GM19372 (cell line): ENCODE measurements at regions not wholly inside any gene's neighbourhood (a gene's known extent, or its start where the extent isn't known, plus 50 kb on each side); places are given as distances from the start of the nearest gene placed in this dataset.

ENCODE experiments used
- ATAC-seq: cut with Tn5 transposase; IDR thresholded peaks from one replicate; pipeline ENCODE4 v1.9.1; 2021; ENCODE audit warnings: mild to moderate bottlenecking, low read depth, moderate library complexity; ENCODE audit not compliant: unreplicated experiment

DNA sequence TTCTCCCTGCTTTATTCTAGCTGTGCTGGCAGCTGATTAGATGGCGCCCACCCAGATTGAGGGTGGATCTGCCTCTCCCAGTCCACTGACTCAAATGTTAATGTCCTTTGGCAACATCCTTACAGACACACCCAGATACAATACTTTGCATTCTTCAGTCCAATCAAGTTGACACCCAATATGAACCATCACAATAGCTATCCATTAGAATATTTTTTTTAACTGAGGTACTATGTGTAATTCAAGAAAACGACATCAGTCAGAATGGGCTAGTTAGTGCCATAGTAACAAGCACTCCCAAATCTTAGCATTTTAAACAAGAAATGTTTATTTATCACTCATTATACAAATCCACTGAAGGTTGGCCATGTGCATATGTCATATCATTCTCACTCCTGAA, 723.1 kb downstream of the NR2F2 start:
- no peak for ATAC-seq

DNA sequence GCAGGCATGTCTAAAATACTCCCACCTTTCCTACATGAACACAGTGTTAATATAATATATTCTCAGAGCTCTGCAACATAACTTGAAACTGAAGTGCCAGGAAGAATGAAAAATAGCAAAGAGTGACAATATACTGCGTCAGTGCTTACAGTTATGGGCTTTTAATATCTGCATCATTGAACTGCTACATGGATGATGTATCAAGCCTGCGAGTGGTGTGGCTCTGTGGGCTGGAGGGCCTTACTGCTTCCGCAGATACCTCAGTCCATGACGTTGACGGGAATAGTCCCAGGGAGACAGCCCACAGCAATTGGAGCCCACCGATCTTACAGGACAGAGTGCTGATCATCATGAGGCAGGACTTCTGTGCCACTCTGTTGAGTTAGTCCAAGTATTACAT, 727.0 kb downstream of the NR2F2 start:
- ATAC-seq, result no peak

DNA sequence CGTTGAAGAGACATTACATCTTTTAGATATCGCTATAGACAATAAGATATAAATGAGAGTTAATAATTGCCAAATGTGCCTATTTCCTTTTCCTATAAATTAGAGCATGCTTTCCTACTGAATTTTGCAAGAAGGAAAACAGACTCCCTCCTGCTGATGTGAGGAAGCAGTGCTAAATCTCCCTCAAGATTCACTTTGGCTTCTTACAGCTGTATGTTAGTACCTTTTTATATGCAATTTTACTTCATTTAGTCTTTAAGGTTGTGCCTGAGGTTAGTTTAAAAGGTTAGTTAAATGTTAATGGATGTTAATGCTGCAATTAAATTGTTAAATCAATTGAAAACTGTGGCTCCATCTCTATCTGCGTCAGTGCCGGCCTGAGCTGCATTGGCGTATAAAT, 728.8 kb downstream of the NR2F2 start:
- no peak for ATAC-seq

DNA sequence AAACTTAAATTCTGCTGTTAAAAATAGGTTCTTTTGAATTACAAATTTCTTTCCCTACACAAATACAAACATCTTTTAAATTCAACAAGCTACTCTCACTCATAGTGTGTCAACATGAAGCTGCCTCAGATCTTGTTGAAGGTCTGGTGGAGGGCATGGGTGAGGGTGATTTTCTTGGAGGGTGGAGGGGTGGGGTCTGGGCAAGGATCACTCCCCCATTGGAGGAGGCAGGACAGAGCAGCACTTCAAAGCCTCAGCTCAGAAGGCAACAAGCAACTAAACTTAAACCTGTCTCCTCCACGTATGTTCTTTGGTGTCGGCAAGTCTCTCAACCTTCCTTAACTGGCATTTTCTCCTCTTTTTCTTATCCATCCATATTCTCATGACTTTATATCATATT, 730.9 kb downstream of the NR2F2 start:
- ATAC-seq, result no peak

DNA sequence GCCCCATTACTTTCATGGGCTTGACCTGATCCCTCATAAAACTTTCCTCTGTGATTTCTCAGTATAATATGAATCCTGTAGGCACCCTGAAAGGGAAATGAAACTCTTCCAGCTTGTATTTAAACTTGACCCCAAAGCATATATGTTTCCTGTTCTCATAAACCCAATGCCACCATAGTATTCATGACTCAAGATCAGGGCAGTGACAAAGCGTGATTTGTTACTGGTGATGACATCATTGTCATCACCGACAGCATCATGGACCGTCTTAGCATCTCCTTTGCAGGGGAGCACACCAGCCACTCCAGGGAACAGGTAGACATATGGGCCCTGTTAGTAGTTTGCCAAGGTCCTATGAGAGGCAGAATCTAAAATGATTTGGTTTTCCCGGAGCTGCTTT, 741.2 kb downstream of the NR2F2 start:
- no peak for ATAC-seq

DNA sequence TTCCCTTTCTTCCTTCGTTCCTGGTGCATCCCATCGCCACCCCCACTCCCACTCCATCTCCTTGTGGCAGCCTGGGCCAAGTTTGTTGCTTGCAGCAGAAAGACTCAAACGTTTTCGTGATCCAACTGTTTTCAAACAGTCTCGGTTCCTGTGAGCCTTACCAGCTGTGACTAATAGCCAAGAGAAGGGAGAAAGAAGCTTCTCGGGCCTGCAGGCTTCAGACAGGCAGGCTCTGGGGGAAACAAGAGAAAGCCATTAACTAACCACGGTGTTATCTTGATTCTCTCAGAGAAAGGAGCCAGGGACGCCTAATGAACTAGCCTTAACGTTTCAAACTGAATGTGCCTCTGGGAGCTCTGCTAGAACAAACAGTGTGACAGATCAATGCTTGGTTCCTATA, 742.0 kb downstream of the NR2F2 start:
- ATAC-seq, result no peak

DNA sequence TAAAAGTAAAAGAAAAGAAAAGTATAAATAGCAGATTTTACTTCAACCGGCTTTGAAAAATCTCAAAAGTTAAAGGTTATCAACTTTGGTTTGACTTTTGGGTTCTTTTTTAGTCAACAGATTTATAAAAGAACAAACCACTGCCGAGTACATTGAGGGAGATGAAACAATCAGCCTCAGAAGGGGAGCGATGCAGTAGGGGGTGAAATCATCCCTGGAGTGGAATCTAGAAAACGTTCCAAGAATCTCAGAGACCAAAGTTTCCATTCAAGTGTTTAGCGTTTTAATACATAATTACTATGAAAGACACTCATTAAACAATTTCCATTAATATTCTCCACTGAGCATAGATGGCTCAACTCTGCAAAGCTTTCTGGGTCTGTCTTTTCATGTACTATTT, 745.5 kb downstream of the NR2F2 start:
- no peak for ATAC-seq

DNA sequence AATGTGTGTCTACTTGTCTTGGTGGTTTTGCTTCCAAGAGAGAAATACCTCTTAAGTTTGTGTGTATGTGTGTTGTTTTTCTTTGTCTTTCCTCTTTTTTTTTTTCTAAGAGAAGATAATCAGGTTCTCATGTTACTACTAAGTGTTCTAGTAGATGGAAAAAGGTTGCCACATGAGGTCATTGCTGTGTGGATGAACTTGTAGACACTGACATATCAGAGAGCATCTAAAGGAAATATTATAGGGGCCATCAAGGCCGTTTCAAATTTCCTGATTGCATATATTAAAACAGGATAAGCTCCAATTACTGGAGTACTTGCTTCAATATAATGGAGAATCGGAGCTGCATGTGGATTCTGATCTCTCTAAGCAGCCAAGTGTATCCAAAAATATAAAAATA, 747.5 kb downstream of the NR2F2 start:
- ATAC-seq, result no peak

DNA sequence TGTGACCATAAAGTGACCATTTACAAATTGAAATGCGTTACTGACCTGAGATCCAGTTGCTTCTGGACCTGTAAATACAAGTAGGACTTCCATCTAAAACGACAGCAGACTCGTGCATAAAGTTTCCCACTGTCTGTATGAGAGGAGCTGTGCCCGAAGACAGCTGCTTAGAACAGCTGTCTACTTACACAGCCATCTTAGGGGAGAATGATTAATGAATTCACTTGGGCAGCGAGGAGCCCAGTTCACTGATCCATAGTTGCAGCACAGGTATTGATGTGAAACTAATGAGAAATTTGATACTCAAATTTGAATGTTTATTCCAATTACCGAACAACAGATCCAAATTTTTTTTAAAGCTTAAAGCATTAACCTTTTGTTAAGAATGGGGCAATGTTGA, 748.1 kb downstream of the NR2F2 start:
- ATAC-seq, result no peak

DNA sequence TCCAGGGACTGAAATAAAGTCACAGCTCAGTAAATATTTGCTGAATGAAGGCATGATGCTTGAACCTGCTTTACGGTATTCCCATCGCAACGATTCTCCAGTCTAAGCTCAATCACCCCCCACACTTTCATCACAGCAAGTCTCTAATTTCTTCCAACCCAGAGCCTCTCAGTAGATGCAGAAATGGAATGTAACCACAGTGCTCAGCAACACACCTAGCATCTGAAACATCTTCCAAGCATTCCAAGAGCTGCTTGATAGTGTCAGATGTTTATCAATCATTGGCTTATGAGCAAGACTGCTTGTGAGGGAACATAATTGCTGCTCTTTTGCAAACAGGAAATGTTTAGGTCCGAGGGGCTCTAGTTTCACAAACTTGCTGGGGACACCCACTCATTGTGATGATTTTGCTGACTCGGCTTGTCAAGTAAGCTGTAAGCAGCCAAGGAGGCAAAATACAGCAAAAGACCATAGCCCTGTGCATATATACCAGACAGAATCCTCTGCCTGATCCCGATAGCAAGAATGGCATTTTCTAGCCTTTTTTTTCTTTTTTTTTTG, 751.2 kb downstream of the NR2F2 start:
- ATAC-seq, result no peak

DNA sequence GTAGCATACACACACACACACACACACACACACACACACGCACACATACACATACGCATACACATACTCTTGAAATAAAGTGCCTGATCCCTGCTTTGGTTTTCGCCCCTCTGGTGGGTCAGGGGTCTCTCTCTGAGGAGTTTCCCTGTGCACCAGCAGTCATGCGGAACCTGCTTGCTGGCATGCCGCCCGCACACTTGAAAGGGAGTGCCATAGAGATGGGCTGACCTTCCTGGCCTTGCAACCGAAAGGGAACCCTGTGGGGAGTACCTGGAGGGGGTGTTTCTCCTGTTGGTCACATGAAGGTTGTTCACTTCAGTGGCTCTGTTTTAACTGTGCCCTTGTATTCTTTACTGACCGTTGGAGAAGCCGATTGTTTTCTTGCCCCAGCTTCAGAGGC, 752.3 kb downstream of the NR2F2 start:
- ATAC-seq, result no peak

DNA sequence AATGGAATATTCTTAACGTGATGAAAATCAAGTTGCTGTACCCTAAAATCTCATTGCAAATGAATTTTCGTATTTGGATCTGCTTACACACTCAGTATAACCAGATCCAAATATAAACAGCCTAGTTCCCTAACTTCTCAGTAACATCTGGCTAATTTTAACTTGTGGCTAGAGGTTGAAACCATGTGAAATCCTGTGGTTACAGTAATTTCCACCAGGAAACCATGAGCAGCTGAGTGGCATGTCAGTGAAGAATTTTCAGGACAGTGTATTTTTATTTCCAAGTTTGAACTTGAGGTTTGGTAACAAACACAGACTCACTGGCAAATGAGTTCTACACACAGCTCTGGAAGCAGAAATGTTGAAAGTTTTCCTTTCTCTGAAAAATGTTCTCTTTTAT, 754.1 kb downstream of the NR2F2 start:
- ATAC-seq, result no peak

DNA sequence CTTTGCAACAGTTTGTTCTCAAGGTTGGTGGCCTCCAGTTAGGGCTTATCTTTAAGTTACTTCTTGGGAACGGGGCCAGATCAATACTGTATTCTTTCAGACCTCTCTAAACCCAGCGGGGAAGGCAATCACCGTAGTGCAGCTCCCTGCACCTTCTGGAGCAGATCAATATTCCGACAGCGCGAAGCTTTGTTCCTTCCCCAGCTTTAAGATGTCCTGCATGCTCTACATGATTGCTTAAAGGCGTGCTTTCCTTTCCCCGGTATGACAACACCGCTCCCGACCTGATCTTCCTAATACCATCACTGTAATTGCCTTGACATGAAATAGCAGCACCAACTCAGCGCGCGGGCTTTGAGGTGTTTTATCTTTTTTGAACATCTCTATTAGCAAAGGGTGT, 755.2 kb downstream of the NR2F2 start:
- ATAC-seq, result no peak

DNA sequence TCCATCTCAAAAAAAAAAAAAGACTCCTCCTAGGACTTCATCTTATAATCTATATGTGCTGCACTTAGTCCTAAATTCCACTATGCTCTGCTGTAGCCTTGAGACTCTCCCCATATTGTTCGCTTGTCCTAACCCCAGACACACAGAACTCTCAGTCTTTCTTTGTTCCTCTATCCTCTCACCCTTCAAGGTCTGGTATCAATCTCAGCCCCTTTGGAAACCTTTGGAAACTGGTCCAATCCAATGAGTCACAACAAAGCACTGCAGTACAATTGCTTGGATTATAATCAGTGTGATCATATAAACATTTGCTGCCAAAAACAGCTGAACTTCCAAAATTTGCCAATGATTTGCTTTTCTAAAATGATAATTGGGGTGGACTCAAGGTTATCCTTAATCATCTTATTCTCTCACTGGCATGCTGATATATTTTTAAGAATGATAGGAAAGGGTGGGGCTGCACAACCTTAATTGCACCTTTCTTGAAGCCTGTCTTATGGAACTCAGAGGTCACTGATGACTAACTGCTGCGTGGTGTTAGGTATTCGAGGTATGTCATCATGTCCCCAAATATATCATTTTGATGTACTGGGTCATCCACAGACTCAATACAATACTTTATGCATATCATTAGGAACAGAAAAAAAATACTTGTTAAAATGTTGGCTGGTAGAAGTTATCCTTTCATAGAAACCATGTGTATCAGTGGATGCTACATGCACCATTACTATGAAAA, 756.7 kb downstream of the NR2F2 start:
- ATAC-seq, result no peak

DNA sequence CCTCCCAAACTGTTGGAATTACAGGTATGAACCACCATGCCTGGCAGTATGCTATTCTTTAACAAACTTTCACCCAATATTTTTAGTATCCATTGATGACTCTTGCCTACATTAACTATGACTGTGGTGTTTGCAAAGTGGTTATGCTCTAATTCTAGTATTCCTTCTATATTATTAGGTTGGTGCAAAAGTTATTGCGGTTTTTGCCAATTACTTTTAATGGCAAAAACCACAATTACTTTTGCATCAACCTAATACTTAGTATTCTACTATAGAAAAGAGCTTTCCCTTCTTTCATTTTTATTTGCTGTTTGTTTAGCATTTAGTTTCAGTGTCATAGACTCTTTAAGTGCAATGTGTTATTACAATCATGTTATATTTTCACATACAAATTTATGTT, 760.6 kb downstream of the NR2F2 start:
- ATAC-seq, result no peak

DNA sequence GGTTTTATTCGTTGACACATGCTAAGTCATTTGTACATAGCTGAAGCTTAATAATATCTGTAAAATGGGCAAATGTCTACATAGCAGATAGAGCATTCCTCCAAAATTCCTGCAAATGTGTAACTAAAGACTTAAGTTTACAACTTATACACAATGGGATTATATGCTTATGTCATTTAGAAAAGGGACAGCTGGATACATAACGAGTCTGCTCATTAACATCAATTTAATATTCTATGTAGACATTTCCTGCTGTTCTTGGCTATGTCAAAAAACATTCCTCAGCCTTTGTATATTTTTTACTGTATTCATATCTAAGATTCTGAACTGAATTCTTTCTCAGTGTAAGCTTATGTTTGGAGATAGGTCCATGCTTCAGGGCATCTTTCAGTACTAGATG, 762.2 kb downstream of the NR2F2 start:
- ATAC-seq, result no peak

DNA sequence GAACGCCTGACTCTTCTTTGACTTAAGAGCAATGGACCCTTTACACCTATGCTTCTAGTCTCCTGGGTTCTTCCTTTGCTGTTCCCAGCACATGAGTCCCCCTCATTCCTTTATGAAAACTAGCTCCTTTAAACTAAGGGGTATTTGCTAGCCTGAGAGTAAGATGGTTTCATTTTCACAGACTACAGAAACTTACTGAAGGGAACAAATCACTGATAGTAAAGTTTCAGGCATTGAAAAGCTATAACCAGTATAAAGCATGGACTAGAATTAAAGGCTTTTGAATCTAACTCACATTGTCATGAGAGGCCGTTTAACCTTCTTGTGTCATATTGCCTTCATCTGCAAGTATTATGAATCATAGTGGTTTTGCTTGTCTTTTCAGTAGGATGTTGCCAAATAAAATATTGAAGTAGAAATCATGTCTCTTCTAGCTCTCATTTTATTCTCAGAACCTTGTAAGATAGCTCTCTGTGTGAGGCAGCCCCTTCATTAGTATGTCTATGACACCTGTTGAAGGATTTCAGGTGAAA, 765.9 kb downstream of the NR2F2 start:
- no peak for ATAC-seq

DNA sequence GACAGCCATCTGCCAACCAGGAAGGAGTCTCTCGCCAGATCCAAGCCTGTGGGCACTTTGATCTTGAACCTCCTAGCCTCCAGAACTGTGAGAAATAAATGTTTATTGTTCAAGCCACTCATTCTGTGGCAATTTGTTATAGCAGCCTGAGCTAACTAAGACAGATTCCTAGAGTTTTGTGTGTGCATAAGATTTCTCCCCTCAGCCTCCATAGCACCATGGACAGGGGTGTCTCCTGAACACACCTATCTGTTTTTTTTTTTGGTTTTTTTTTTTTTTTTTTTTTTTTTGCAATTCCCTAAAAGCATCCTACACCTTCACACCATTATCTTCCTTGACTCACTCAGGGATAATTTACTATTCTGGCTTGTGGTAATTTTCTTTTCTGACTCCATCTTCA, 768.5 kb downstream of the NR2F2 start:
- ATAC-seq, result no peak

DNA sequence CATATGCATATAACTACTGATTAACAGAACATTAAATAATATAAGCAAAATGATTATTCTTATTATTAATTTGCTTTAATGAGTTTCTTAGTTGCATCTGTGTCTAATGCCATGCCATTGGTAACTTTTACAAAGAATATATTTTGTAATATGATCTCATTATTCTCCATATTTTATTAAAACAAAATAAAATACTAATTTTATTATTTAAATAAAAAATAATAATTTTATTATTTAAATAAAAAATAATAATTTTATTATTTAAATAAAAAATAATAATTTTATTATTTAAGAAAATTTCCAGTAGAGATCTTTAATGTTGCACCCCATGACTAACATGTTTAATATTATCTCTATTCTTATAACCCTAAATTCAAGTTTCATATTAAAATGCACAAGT, 771.1 kb downstream of the NR2F2 start:
- ATAC-seq, result no peak

DNA sequence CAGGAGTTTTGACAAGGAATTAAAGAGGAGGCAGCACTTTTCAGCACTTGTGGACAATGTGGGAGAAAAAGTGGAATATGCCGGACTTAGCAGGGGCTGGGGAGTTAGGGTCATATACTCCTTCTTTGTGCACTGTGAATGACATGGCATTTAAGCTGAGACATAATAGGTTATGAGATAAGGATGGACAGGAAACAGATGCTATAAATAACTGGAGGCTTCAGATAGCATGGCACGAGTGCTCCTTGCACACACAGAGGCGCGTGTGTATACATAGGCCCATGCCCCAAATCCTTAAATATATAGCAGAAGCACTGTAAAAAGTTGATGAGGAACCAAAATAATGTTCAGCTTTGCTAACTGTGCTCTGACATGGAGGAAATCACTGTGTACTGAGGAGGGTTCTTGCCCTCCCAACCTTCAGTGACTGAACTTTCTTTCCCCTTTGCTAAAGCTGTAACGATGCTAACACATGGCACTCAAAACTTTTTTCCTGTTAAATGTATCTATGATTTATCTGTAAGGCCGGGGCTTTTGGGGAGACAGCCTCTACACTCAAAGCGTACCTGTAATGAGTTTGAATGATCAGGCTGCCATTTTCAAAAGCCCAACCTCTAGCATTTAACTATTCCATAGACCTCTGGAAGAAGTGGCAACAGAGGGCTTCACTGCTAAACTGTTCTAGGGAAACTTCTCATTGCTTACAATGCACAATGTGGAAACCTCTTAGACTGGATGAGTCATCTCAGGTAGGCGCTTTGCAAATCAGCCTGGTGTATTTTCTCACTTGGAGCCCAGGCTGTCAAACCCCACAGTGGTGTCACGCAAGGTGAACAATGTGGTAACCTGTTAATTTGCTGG, 784.6 kb downstream of the NR2F2 start:
- ATAC-seq, result no peak

DNA sequence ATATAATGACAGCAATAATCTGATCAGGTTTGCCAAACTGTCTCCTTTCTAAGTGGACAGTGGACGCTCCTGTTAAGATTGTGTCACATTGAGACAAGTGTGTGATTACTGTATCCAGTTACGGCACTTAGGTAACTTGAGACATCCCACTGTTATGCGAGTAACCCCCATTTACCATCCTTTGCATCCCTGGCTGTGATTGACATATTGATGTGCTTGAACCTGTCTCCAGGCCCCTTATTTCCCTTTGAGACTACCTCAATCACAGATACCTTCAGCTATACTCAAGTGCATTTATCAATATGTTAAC, 785.2 kb downstream of the NR2F2 start:
- no peak for ATAC-seq

DNA sequence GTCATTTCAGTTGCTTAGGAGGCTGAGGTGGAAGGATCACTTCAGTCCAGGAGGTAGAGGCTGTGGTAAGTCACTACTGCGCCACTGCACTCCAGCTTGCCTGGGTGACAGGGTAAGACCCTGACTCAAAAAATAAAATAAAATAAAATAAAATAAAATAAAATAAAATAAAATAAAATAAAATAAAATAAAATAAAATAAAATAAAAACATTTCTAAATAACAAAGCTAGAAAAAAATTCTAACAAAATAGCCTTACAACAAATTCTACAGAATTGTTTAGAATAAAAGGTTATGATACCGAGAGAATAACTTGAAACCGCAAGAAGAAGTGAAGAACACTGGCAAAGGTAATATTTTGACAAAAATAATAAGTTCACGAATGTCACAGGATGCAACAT, 794.3 kb downstream of the NR2F2 start:
- no peak for ATAC-seq
